Immature natural killer cell (primary cell): ENCODE measurements at regions not wholly inside any gene's neighbourhood (a gene's known extent, or its start where the extent isn't known, plus 50 kb on each side); places are given as distances from the start of the nearest gene placed in this dataset.

Experiments
- DNase-seq, 3 donors: peaks; one replicate each; pipeline ENCODE4 v3.0.0; 2022; ENCODE audit warnings: mixed read lengths in 1 of 3
- H3K27ac Mint-ChIP-seq, 6 donors: one replicate each; pipeline ENCODE4 v1.8.0; 2020; ENCODE audit warnings: mixed read lengths in 6 of 6, mild to moderate bottlenecking in 5 of 6, inconsistent platforms in 4 of 6, moderate library complexity in 3 of 6
- H3K27me3 Mint-ChIP-seq, 3 donors: one replicate each; pipeline ENCODE4 v1.8.0; 2020 to 2021; ENCODE audit warnings: low read depth in 3 of 3, mild to moderate bottlenecking in 3 of 3, mixed read lengths in 3 of 3, moderate library complexity in 3 of 3, inconsistent platforms in 1 of 3
- H3K36me3 Mint-ChIP-seq, 3 donors: one replicate each; pipeline ENCODE4 v1.8.0; 2020; ENCODE audit warnings: mixed read lengths in 3 of 3, inconsistent platforms in 2 of 3, mild to moderate bottlenecking in 2 of 3
- H3K4me1 Mint-ChIP-seq, 2 donors: one replicate each; pipeline ENCODE4 v1.8.0; 2020; ENCODE audit warnings: inconsistent platforms in 2 of 2, mild to moderate bottlenecking in 2 of 2, mixed read lengths in 2 of 2, moderate library complexity in 1 of 2
- H3K4me3 Mint-ChIP-seq, 5 donors: one replicate each; pipeline ENCODE4 v1.8.0; 2020; ENCODE audit warnings: mild to moderate bottlenecking in 5 of 5, mixed read lengths in 5 of 5, inconsistent platforms in 3 of 5, moderate library complexity in 3 of 5
- H3K9me3 Mint-ChIP-seq, 6 donors: one replicate each; pipeline ENCODE4 v1.8.0; 2020; ENCODE audit warnings: mild to moderate bottlenecking in 6 of 6, mixed read lengths in 6 of 6, inconsistent platforms in 4 of 6, moderate library complexity in 3 of 6

- peaks cover 0 to 8% (median 4%) of the 10 kb centered on the region in 6 donors for H3K9me3 Mint-ChIP-seq
- H3K27me3 Mint-ChIP-seq, result peaks cover 0 to 3% (median 2%) of the 10 kb centered on the region in 3 donors
- H3K27ac Mint-ChIP-seq, result no peak overlapping the region
- no peaks in the 10 kb centered on the region for H3K36me3 Mint-ChIP-seq
- H3K4me3 Mint-ChIP-seq, result no peak overlapping the region
- DNase-seq, result no peak
- no peaks in the 10 kb centered on the region for H3K4me1 Mint-ChIP-seq
These were observed 99.2 kb downstream of the C12orf50 start for GRCh38 chr12:87930033-87930432.

GRCh38 chr12:87929346-87929745 is 99.9 kb downstream of the C12orf50 start:
- Mint-ChIP-seq H3K27me3 (peaks cover 0 to 3% (median 2%) of the 10 kb centered on the region in 3 donors), H3K4me1 (no peaks in the 10 kb centered on the region), H3K36me3 (no peaks in the 10 kb centered on the region), H3K9me3 (peaks cover 0 to 7% (median 5%) of the 10 kb centered on the region in 6 donors), H3K27ac (no peak overlapping the region), H3K4me3 (no peak overlapping the region)
- no peak for DNase-seq

GRCh38 chr12:87928031-87928430 is 101.2 kb downstream of the C12orf50 start:
- H3K27me3 Mint-ChIP-seq, result peaks cover 0 to 3% (median 2%) of the 10 kb centered on the region in 3 donors
- no peak overlapping the region for H3K27ac Mint-ChIP-seq
- H3K4me1 Mint-ChIP-seq, result no peaks in the 10 kb centered on the region

GRCh38 chr12:87925021-87925420 is 104.2 kb downstream of the C12orf50 start:
- Mint-ChIP-seq H3K36me3 (no peaks in the 10 kb centered on the region), H3K27me3 (peaks cover 0 to 3% (median 2%) of the 10 kb centered on the region in 3 donors), H3K4me3 (no peak overlapping the region), H3K9me3 (peaks cover 0 to 9% (median 0%) of the 10 kb centered on the region in 6 donors), H3K4me1 (no peaks in the 10 kb centered on the region), H3K27ac (no peak overlapping the region)
- DNase-seq, result no peak

More at GRCh38 chr12:87928031-87928430, 101.2 kb downstream of the C12orf50 start:
- no peak overlapping the region for H3K4me3 Mint-ChIP-seq
- H3K9me3 Mint-ChIP-seq, result peaks cover 0 to 7% (median under 1%) of the 10 kb centered on the region in 6 donors
- H3K36me3 Mint-ChIP-seq, result no peaks in the 10 kb centered on the region
- DNase-seq, result no peak

- H3K36me3 Mint-ChIP-seq, result no peaks in the 10 kb centered on the region
These were observed 105.1 kb downstream of the C12orf50 start for GRCh38 chr12:87924149-87924548.

GRCh38 chr12:87923361-87923760 is 105.8 kb downstream of the C12orf50 start:
- Mint-ChIP-seq H3K27me3 (peaks cover 0 to 4% (median 0%) of the 10 kb centered on the region in 3 donors), H3K4me1 (no peaks in the 10 kb centered on the region), H3K27ac (no peak overlapping the region), H3K36me3 (no peaks in the 10 kb centered on the region), H3K9me3 (peaks cover 0 to 6% (median 0%) of the 10 kb centered on the region in 6 donors), H3K4me3 (no peak overlapping the region)
- DNase-seq, result no peak

More at GRCh38 chr12:87924149-87924548, 105.1 kb downstream of the C12orf50 start:
- H3K4me1 Mint-ChIP-seq, result no peaks in the 10 kb centered on the region
- peaks cover 0 to 9% (median 0%) of the 10 kb centered on the region in 6 donors for H3K9me3 Mint-ChIP-seq
- peaks cover 0 to 3% (median 2%) of the 10 kb centered on the region in 3 donors for H3K27me3 Mint-ChIP-seq
- no peak for DNase-seq
- H3K4me3 Mint-ChIP-seq, result no peak overlapping the region
- H3K27ac Mint-ChIP-seq, result no peak overlapping the region

GRCh38 chr12:87922736-87923135 is 106.5 kb downstream of the C12orf50 start:
- peaks cover 0 to 4% (median 0%) of the 10 kb centered on the region in 3 donors for H3K27me3 Mint-ChIP-seq
- H3K4me1 Mint-ChIP-seq, result no peaks in the 10 kb centered on the region
- peaks cover 0 to 6% (median 0%) of the 10 kb centered on the region in 6 donors for H3K9me3 Mint-ChIP-seq
- no peak overlapping the region for H3K27ac Mint-ChIP-seq
- no peak for DNase-seq
- no peaks in the 10 kb centered on the region for H3K36me3 Mint-ChIP-seq
- H3K4me3 Mint-ChIP-seq, result no peak overlapping the region

GRCh38 chr12:87921621-87922020 is 107.6 kb downstream of the C12orf50 start:
- H3K4me3 Mint-ChIP-seq, result no peak overlapping the region

GRCh38 chr12:87920139-87920538 is 109.1 kb downstream of the C12orf50 start:
- Mint-ChIP-seq H3K9me3 (peaks cover 0 to 6% (median 3%) of the 10 kb centered on the region in 6 donors), H3K4me1 (no peaks in the 10 kb centered on the region), H3K36me3 (peaks cover 0 to 3% (median 0%) of the 10 kb centered on the region in 3 donors), H3K4me3 (no peak overlapping the region), H3K27me3 (peaks cover 0 to 4% (median 2%) of the 10 kb centered on the region in 3 donors), H3K27ac (no peak overlapping the region)
- no peak for DNase-seq

More at GRCh38 chr12:87921621-87922020, 107.6 kb downstream of the C12orf50 start:
- Mint-ChIP-seq H3K9me3 (peaks cover 0 to 6% (median 0%) of the 10 kb centered on the region in 6 donors), H3K27ac (no peak overlapping the region), H3K27me3 (peaks cover 0 to 4% (median 0%) of the 10 kb centered on the region in 3 donors), H3K36me3 (no peaks in the 10 kb centered on the region), H3K4me1 (no peaks in the 10 kb centered on the region)
- no peak for DNase-seq

GRCh38 chr12:87901457-87901856 is 127.7 kb downstream of the C12orf50 start:
- no peaks in the 10 kb centered on the region for H3K36me3 Mint-ChIP-seq
- DNase-seq, result no peak
- no peaks in the 10 kb centered on the region for H3K4me1 Mint-ChIP-seq
- H3K9me3 Mint-ChIP-seq, result peaks cover 0 to 8% (median 2%) of the 10 kb centered on the region in 6 donors
- no peak overlapping the region for H3K4me3 Mint-ChIP-seq
- H3K27ac Mint-ChIP-seq, result no peak overlapping the region
- H3K27me3 Mint-ChIP-seq, result peaks cover 0 to 1% (median 0%) of the 10 kb centered on the region in 3 donors

GRCh38 chr12:87897662-87898061 is 131.5 kb downstream of the C12orf50 start:
- H3K27me3 Mint-ChIP-seq, result peaks cover 0 to 1% (median 0%) of the 10 kb centered on the region in 3 donors

GRCh38 chr12:87883806-87884205 is 145.4 kb downstream of the C12orf50 start:
- Mint-ChIP-seq H3K4me1 (no peaks in the 10 kb centered on the region), H3K27ac (no peak overlapping the region), H3K27me3 (peaks cover 0 to 4% (median 0%) of the 10 kb centered on the region in 3 donors), H3K36me3 (no peaks in the 10 kb centered on the region), H3K9me3 (peaks cover 0 to 19% (median 7%) of the 10 kb centered on the region in 6 donors), H3K4me3 (no peak overlapping the region)
- DNase-seq, result no peak

More at GRCh38 chr12:87897662-87898061, 131.5 kb downstream of the C12orf50 start:
- no peak overlapping the region for H3K4me3 Mint-ChIP-seq
- H3K36me3 Mint-ChIP-seq, result no peaks in the 10 kb centered on the region
- no peak overlapping the region for H3K27ac Mint-ChIP-seq
- H3K9me3 Mint-ChIP-seq, result peaks cover 2 to 9% (median 6%) of the 10 kb centered on the region in 6 donors
- no peak for DNase-seq
- no peaks in the 10 kb centered on the region for H3K4me1 Mint-ChIP-seq

GRCh38 chr12:87879141-87879540 is 150.1 kb downstream of the C12orf50 start:
- H3K9me3 Mint-ChIP-seq, result peaks cover 5 to 29% (median 16%) of the 10 kb centered on the region in 6 donors
- no peak overlapping the region for H3K27ac Mint-ChIP-seq

GRCh38 chr12:87870493-87871460 is 158.4 kb downstream of the C12orf50 start:
- H3K4me3 Mint-ChIP-seq, result no peak overlapping the region
- peaks cover 4 to 26% (median 5%) of the 10 kb centered on the region in 6 donors for H3K9me3 Mint-ChIP-seq
- no peak for DNase-seq
- H3K4me1 Mint-ChIP-seq, result no peaks in the 10 kb centered on the region
- no peaks in the 10 kb centered on the region for H3K36me3 Mint-ChIP-seq
- H3K27me3 Mint-ChIP-seq, result peaks cover 0 to 3% (median 0%) of the 10 kb centered on the region in 3 donors
- H3K27ac Mint-ChIP-seq, result no peak overlapping the region

More at GRCh38 chr12:87879141-87879540, 150.1 kb downstream of the C12orf50 start:
- Mint-ChIP-seq H3K4me1 (no peaks in the 10 kb centered on the region), H3K36me3 (no peaks in the 10 kb centered on the region), H3K4me3 (no peak overlapping the region), H3K27me3 (peaks cover 0 to 2% (median 0%) of the 10 kb centered on the region in 3 donors)
- no peak for DNase-seq
